PFSK-1 (cell line): ENCODE measurements at regions not wholly inside any gene's neighbourhood (a gene's known extent, or its start where the extent isn't known, plus 50 kb on each side); places are given as distances from the start of the nearest gene placed in this dataset.

ENCODE experiments used
- FOXP2 ChIP-seq: optimal IDR thresholded peaks from 2 replicates; pipeline ENCODE3; 2011; ENCODE audit warnings: borderline replicate concordance, control low read depth, inconsistent platforms; ENCODE audit not compliant: insufficient read depth; ENCODE audit errors: extremely low read length, extremely low read depth
- POLR2AphosphoS5 ChIP-seq: IDR thresholded peaks from 2 replicates; pipeline ENCODE4 v1.6.1; 2012; ENCODE audit warnings: low read depth, mild to moderate bottlenecking, control low read depth, low read length, moderate library complexity
- SIN3A ChIP-seq: IDR thresholded peaks from 2 replicates; pipeline ENCODE4 v1.6.1; 2012; ENCODE audit warnings: mild to moderate bottlenecking, low read length, moderate library complexity, borderline replicate concordance; ENCODE audit not compliant: insufficient read depth
- TAF1 ChIP-seq: IDR thresholded peaks from 2 replicates; pipeline ENCODE4 v1.6.1; 2012; ENCODE audit warnings: low read length, control low read depth, borderline replicate concordance; ENCODE audit not compliant: insufficient read depth
- TF ChIP-seq, protein P1 (sequence below), 2 experiments: IDR thresholded peaks; 2 replicates each; pipeline versions ENCODE4 v1.6.1 to v1.8.0; 2011 to 2012; ENCODE audit warnings: low read depth in 2 of 2, low read length in 2 of 2, control low read depth in 1 of 2, inconsistent platforms in 1 of 2, mild to moderate bottlenecking in 1 of 2, moderate library complexity in 1 of 2; ENCODE audit not compliant: insufficient read depth in 1 of 2

DNA sequence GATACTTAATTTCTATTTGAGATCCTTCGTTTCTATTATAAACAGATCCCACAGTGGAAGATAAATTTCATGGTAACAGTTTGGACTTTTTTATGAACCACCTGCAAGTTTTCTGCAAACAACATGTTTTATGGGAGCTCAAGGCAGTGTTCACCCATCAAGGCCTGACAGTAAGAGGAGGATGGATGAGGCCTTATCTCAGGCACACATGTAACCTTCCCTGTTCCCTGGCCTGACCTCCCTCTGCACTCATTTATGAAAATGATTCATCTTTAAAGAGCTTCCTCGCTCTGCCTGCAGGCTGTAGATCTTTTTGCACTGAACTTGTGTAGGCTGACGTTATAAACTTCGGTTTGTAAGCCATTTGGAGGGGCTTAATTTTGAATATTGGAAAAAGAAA lies 500.1 kb downstream of the GATA3 start:
- TF ChIP-seq TAF1: no peak
- TF ChIP-seq POLR2AphosphoS5: no peak
- TF ChIP-seq FOXP2: no peak

DNA sequence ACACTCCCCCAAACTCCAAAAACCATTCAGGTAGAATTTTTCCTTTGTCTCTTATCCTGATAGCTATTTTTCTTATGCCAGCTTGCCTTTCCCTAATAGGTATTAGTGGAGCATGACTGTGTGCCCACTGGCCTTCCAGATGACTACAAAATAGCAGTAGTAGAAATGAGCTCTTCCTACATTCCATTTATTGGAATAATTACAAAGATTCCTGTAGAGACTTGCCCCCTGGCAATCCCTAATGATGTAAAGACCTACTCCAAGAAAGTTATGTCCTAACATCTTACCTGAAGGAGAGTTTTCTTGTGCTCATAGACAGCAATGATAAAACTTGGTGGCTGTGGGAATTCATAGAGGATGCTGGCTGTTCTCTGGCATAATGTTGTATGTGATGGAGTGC lies 501.8 kb downstream of the GATA3 start:
- TF ChIP-seq FOXP2: no peak
- TF ChIP-seq SIN3A: no peak

DNA sequence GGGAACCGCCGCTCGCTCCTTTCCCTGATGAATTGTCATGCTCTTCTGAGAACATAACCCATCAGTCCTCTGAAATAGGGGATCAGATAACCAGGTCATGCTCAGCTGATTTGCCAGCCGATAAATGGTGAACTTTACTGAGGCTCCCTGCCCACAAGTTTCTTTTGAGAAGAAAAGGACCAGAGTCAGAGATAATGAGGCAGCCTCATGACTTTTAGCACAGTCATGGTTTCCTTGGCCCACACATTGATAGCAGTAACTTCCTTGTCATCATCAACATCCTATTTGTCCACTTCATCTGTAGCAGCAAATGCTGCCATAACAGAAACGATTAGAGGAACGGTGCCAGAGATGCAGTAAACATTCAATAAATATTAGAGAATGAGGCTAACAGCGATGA lies 509.0 kb downstream of the GATA3 start:
- TF ChIP-seq FOXP2: no peak
- TF ChIP-seq, protein P1, sequence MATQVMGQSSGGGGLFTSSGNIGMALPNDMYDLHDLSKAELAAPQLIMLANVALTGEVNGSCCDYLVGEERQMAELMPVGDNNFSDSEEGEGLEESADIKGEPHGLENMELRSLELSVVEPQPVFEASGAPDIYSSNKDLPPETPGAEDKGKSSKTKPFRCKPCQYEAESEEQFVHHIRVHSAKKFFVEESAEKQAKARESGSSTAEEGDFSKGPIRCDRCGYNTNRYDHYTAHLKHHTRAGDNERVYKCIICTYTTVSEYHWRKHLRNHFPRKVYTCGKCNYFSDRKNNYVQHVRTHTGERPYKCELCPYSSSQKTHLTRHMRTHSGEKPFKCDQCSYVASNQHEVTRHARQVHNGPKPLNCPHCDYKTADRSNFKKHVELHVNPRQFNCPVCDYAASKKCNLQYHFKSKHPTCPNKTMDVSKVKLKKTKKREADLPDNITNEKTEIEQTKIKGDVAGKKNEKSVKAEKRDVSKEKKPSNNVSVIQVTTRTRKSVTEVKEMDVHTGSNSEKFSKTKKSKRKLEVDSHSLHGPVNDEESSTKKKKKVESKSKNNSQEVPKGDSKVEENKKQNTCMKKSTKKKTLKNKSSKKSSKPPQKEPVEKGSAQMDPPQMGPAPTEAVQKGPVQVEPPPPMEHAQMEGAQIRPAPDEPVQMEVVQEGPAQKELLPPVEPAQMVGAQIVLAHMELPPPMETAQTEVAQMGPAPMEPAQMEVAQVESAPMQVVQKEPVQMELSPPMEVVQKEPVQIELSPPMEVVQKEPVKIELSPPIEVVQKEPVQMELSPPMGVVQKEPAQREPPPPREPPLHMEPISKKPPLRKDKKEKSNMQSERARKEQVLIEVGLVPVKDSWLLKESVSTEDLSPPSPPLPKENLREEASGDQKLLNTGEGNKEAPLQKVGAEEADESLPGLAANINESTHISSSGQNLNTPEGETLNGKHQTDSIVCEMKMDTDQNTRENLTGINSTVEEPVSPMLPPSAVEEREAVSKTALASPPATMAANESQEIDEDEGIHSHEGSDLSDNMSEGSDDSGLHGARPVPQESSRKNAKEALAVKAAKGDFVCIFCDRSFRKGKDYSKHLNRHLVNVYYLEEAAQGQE (IDR thresholded peaks at IDR 0.05; ENCODE audit: insufficient read depth in 1 of 2, low read depth in 2 of 2, low read length in 2 of 2): no peak
- no peak for TF ChIP-seq SIN3A

DNA sequence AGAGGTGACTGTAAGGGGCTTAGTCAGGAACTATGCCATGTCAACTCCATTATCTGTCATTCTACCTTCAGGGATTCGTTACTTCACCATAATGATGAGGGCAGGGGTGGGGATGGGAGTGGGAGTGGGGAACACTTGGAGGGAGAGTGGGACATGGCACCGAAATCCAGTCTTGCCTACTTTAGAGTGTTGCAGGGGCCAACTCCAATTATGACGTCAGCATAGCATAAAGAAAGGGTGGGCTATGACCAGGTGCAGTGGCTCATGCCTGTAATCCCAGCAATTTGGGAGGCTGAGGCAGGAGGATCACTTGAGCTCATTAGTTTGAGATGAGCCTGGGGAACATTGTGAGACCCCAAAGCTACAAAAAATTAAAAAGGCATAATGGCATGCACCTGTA lies 512.2 kb downstream of the GATA3 start:
- TF ChIP-seq FOXP2 (no peak), TAF1 (no peak), SIN3A (no peak), POLR2AphosphoS5 (no peak)
- TF ChIP-seq, protein P1 (IDR thresholded peaks at IDR 0.05; ENCODE audit: insufficient read depth in 1 of 2, low read depth in 2 of 2, low read length in 2 of 2): no peak

DNA sequence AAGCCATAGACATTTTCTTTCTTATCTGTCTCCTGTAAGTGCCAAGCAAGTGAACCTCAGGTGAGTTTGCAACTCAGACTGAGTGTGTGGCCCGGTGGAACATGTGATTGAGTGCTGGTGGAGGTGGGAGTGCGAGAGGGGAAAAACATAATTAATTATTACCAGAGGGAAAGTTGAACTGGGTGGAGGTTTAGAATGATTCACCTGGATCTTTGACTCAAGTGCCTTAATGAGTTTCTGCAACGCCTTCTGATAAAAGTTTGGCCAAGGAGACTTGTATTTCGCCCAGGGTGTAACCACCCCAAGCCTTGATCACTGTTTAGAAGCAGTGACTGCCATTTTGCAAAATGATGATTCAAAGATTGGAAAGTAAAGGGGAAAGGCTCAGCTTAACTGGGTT lies 513.9 kb downstream of the GATA3 start:
- TF ChIP-seq, protein P1 (IDR thresholded peaks at IDR 0.05; ENCODE audit: insufficient read depth in 1 of 2, low read depth in 2 of 2, low read length in 2 of 2): no peak
- TF ChIP-seq FOXP2 (no peak), SIN3A (no peak), TAF1 (no peak), POLR2AphosphoS5 (no peak)

DNA sequence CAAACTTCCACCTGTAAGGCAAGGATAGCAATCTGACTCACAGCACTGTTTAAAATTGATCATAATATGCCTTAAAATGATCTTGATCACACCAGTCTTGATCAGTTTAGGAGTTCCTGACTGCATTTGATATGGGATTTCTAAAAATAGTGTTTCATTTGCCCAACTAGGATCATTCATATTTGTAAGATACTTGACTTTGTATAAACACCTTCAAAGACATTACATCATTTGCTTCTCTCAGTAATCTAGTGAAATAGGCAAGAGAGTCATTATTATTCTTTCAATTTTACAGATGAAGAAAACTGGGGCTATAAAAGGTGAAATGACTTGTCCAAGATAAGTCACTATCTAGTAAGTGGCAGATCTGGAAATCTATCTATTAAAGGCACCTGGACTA lies 521.1 kb downstream of the GATA3 start:
- TF ChIP-seq FOXP2 (no peak), SIN3A (no peak), TAF1 (no peak)
- TF ChIP-seq, protein P1 (IDR thresholded peaks at IDR 0.05; ENCODE audit: insufficient read depth in 1 of 2, low read depth in 2 of 2, low read length in 2 of 2): no peak
